ENCODE measurements at regions not wholly inside any gene's neighbourhood (a gene's known extent, or its start where the extent isn't known, plus 50 kb on each side); places are given as distances from the start of the nearest gene placed in this dataset.

- H3K9me1 ChIP-seq (ENCODE audit: control insufficient read depth, extremely low read depth, insufficient read depth, low read length), result no peaks in the 10 kb centered on the region
- peaks cover 29% of the 10 kb centered on the region for H3K4me1 ChIP-seq (ENCODE audit: control insufficient read depth, extremely low read depth, insufficient read depth, low read length)
- H3K79me2 ChIP-seq (ENCODE audit: control insufficient read depth, insufficient read depth, low read length), result no peaks in the 10 kb centered on the region
- dilution Hi-C loops (cut with MboI; ENCODE audit: extremely low pct_ligation_motif_present, low sequenced_read_pairs), result no loop called here
- TF ChIP-seq EZH2 (IDR thresholded peaks at IDR 0.05; ENCODE audit: low read length) (no peak), CTCF (optimal IDR thresholded peaks at IDR 0.05 in 1 of 3, IDR thresholded peaks at IDR 0.05 in 1 of 3, conservative IDR thresholded peaks at IDR 0.05 in 1 of 3; ENCODE audit: extremely low read depth in 1 of 3, insufficient read depth in 2 of 3, low read length in 3 of 3) (no peak)
- no peaks in the 10 kb centered on the region for H4K20me1 ChIP-seq (ENCODE audit: control insufficient read depth, extremely low read depth, insufficient read depth, low read length)
- no peak overlapping the region for H3K9ac ChIP-seq (ENCODE audit: control insufficient read depth, extremely low read depth, insufficient read depth, low read length)
- H3K27me3 ChIP-seq (ENCODE audit: control insufficient read depth, extremely low read depth, insufficient read depth, low read length), result no peaks in the 10 kb centered on the region
- H3K9me3 ChIP-seq (ENCODE audit: control insufficient read depth, low read depth, low read length), result no peaks in the 10 kb centered on the region
- no peak overlapping the region for H3K4me3 ChIP-seq (ENCODE audit: control insufficient read depth in 2 of 3, extremely low read depth in 1 of 3, insufficient read depth in 2 of 3, low read depth in 1 of 3, low read length in 3 of 3)
- H2AFZ ChIP-seq (ENCODE audit: control insufficient read depth, low read length), result no peak overlapping the region
- FAIRE-seq (peak; percentile 52), DNase-seq (ENCODE audit: low read depth, low spot score) (no peak)
- H3K4me2 ChIP-seq (ENCODE audit: control insufficient read depth, extremely low read depth, insufficient read depth, low read depth, low read length), result peak overlapping the region; percentile 43
- no peak overlapping the region for H3K27ac ChIP-seq (ENCODE audit: control insufficient read depth, insufficient read depth, low read length)
- no peaks in the 10 kb centered on the region for H3K36me3 ChIP-seq (ENCODE audit: control insufficient read depth in 2 of 2, extremely low read depth in 1 of 2, insufficient read depth in 2 of 2, low read length in 2 of 2)
Observed at GRCh38 chrX:13485167-13485566, 84.2 kb upstream of the EGFL6 start.

- no peak overlapping the region for H3K4me2 ChIP-seq (ENCODE audit: control insufficient read depth, extremely low read depth, insufficient read depth, low read depth, low read length)
- H3K4me3 ChIP-seq (ENCODE audit: control insufficient read depth in 2 of 3, extremely low read depth in 1 of 3, insufficient read depth in 2 of 3, low read depth in 1 of 3, low read length in 3 of 3), result no peak overlapping the region
- no peak overlapping the region for H3K9ac ChIP-seq (ENCODE audit: control insufficient read depth, extremely low read depth, insufficient read depth, low read length)
- dilution Hi-C loops (cut with MboI; ENCODE audit: extremely low pct_ligation_motif_present, low sequenced_read_pairs), result no loop called here
- no peaks in the 10 kb centered on the region for H3K9me3 ChIP-seq (ENCODE audit: control insufficient read depth, low read depth, low read length)
- no peaks in the 10 kb centered on the region for H3K36me3 ChIP-seq (ENCODE audit: control insufficient read depth in 2 of 2, extremely low read depth in 1 of 2, insufficient read depth in 2 of 2, low read length in 2 of 2)
- H4K20me1 ChIP-seq (ENCODE audit: control insufficient read depth, extremely low read depth, insufficient read depth, low read length), result no peaks in the 10 kb centered on the region
- TF ChIP-seq CTCF (optimal IDR thresholded peaks at IDR 0.05 in 1 of 3, IDR thresholded peaks at IDR 0.05 in 1 of 3, conservative IDR thresholded peaks at IDR 0.05 in 1 of 3; ENCODE audit: extremely low read depth in 1 of 3, insufficient read depth in 2 of 3, low read length in 3 of 3), result no peak
- TF ChIP-seq EZH2 (IDR thresholded peaks at IDR 0.05; ENCODE audit: low read length), result no peak
- H2AFZ ChIP-seq (ENCODE audit: control insufficient read depth, low read length), result no peak overlapping the region
- FAIRE-seq (no peak), DNase-seq (ENCODE audit: low read depth, low spot score) (no peak)
- peaks cover 26% of the 10 kb centered on the region for H3K4me1 ChIP-seq (ENCODE audit: control insufficient read depth, extremely low read depth, insufficient read depth, low read length)
- no peak overlapping the region for H3K27ac ChIP-seq (ENCODE audit: control insufficient read depth, insufficient read depth, low read length)
- H3K27me3 ChIP-seq (ENCODE audit: control insufficient read depth, extremely low read depth, insufficient read depth, low read length), result no peaks in the 10 kb centered on the region
- no peaks in the 10 kb centered on the region for H3K79me2 ChIP-seq (ENCODE audit: control insufficient read depth, insufficient read depth, low read length)
- no peaks in the 10 kb centered on the region for H3K9me1 ChIP-seq (ENCODE audit: control insufficient read depth, extremely low read depth, insufficient read depth, low read length)
Observed at GRCh38 chrX:13483773-13484172, 85.6 kb upstream of the EGFL6 start.

Measured in keratinocyte (primary cell).